ENCODE measurements at regions not wholly inside any gene's neighbourhood (a gene's known extent, or its start where the extent isn't known, plus 50 kb on each side); places are given as distances from the start of the nearest gene placed in this dataset.

GRCh38 chr3:127133971-127134370, 59.0 kb upstream of the PRR23E start:
- no peak overlapping the region for H3K4me2 ChIP-seq (replicated peaks; ENCODE audit: extremely low read depth, low read length, poor library complexity, severe bottlenecking)
- no peak overlapping the region for H3K4me3 Mint-ChIP-seq
- whole genome bisulfite sequencing (ENCODE audit: insufficient coverage) = 99% methylated on average over 5 of the region's 5 CpGs

GRCh38 chr3:127134466-127134865, 58.5 kb upstream of the PRR23E start:
- Histone ChIP-seq H3K36me3 (replicated peaks in 1 of 2; ENCODE audit: control insufficient read depth in 1 of 2, insufficient read depth in 2 of 2, low read length in 2 of 2) (no peaks in the 10 kb centered on the region), H3K9me3 (replicated peaks in 1 of 2; ENCODE audit: control insufficient read depth in 1 of 2, insufficient read depth in 1 of 2, low read length in 2 of 2) (no peaks in the 10 kb centered on the region), H3K4me3 (replicated peaks in 1 of 3; ENCODE audit: low read depth in 2 of 3, low read length in 3 of 3) (no peak overlapping the region), H3K79me2 (ENCODE audit: insufficient read depth, low read length) (no peaks in the 10 kb centered on the region), H3K4me1 (ENCODE audit: control insufficient read depth in 1 of 2, insufficient read depth in 2 of 2, low read length in 2 of 2) (no peaks in the 10 kb centered on the region), H2AFZ (ENCODE audit: insufficient read depth, low read depth, low read length, poor library complexity, severe bottlenecking) (no peak overlapping the region), H3K27me3 (ENCODE audit: control insufficient read depth in 2 of 2, insufficient read depth in 2 of 2, low read length in 2 of 2) (peaks cover 6 to 34% of the 10 kb centered on the region in 2 donors), H3K9ac (ENCODE audit: insufficient read depth, low read length, poor library complexity, severe bottlenecking) (no peak overlapping the region), H3K27ac (ENCODE audit: low read depth in 1 of 2, low read length in 2 of 2) (no peak overlapping the region), H3K4me2 (replicated peaks; ENCODE audit: extremely low read depth, low read length, poor library complexity, severe bottlenecking) (no peak overlapping the region), H4K20me1 (ENCODE audit: insufficient read depth, low read length) (no peaks in the 10 kb centered on the region)
- intact Hi-C loops (cut with micrococcal nuclease) = no loop called here
- no peak for DNase-seq
- H3K36me3 Mint-ChIP-seq = no peaks in the 10 kb centered on the region
- no peaks in the 10 kb centered on the region for H3K9me3 Mint-ChIP-seq
- no peak for TF ChIP-seq CTCF (IDR thresholded peaks at IDR 0.05)
- H3K27me3 Mint-ChIP-seq (ENCODE audit: low read depth in 3 of 3) = peaks cover 37 to 66% (median 54%) of the 10 kb centered on the region in 3 donors
- 81% methylated on average over 7 of the region's 7 CpGs for WGBS (ENCODE audit: insufficient coverage)
- H3K4me1 Mint-ChIP-seq = no peaks in the 10 kb centered on the region
- H3K27ac Mint-ChIP-seq = no peak overlapping the region
- peak overlapping the region in 1 of 2 donors; percentile 49 for H3K4me3 Mint-ChIP-seq

More at GRCh38 chr3:127133971-127134370, 59.0 kb upstream of the PRR23E start:
- DNase-seq = no peak
- H3K4me1 ChIP-seq (ENCODE audit: control insufficient read depth in 1 of 2, insufficient read depth in 2 of 2, low read length in 2 of 2) = no peaks in the 10 kb centered on the region
- Mint-ChIP-seq H3K27me3 (ENCODE audit: low read depth in 3 of 3) (peaks cover 36 to 69% (median 56%) of the 10 kb centered on the region in 3 donors), H3K27ac (peak overlapping the region in 1 of 7 donors; percentile 55), H3K36me3 (no peaks in the 10 kb centered on the region), H3K9me3 (no peaks in the 10 kb centered on the region), H3K4me1 (no peaks in the 10 kb centered on the region)
- H3K9me3 ChIP-seq (replicated peaks in 1 of 2; ENCODE audit: control insufficient read depth in 1 of 2, insufficient read depth in 1 of 2, low read length in 2 of 2) = no peaks in the 10 kb centered on the region
- no peaks in the 10 kb centered on the region for H3K79me2 ChIP-seq (ENCODE audit: insufficient read depth, low read length)
- no peak overlapping the region for H3K9ac ChIP-seq (ENCODE audit: insufficient read depth, low read length, poor library complexity, severe bottlenecking)
- no peaks in the 10 kb centered on the region for H3K36me3 ChIP-seq (replicated peaks in 1 of 2; ENCODE audit: control insufficient read depth in 1 of 2, insufficient read depth in 2 of 2, low read length in 2 of 2)
- peaks cover 6 to 34% of the 10 kb centered on the region in 2 donors for H3K27me3 ChIP-seq (ENCODE audit: control insufficient read depth in 2 of 2, insufficient read depth in 2 of 2, low read length in 2 of 2)
- H2AFZ ChIP-seq (ENCODE audit: insufficient read depth, low read depth, low read length, poor library complexity, severe bottlenecking) = no peak overlapping the region
- no peak overlapping the region for H3K27ac ChIP-seq (ENCODE audit: low read depth in 1 of 2, low read length in 2 of 2)
- no peak for TF ChIP-seq CTCF (IDR thresholded peaks at IDR 0.05)
- intact Hi-C loops (cut with micrococcal nuclease) = no loop called here
- H4K20me1 ChIP-seq (ENCODE audit: insufficient read depth, low read length) = no peaks in the 10 kb centered on the region
- H3K4me3 ChIP-seq (replicated peaks in 1 of 3; ENCODE audit: low read depth in 2 of 3, low read length in 3 of 3) = no peak overlapping the region

All from CD14-positive monocyte (primary cell).